ENCODE measurements at regions not wholly inside any gene's neighbourhood (a gene's known extent, or its start where the extent isn't known, plus 50 kb on each side); places are given as distances from the start of the nearest gene placed in this dataset.

- ATAC-seq (ENCODE audit: low read depth) (no peak), DNase-seq (peak; percentile 8)
- Histone ChIP-seq H4K8ac (ENCODE audit: low read depth in 2 of 2, low read length in 2 of 2) (no peak overlapping the region), H4K20me1 (ENCODE audit: insufficient read depth, low read length) (no peaks in the 10 kb centered on the region), H3K23ac (ENCODE audit: low read depth, low read length) (no peak overlapping the region), H3K9me3 (ENCODE audit: control insufficient read depth, insufficient read depth, low read length) (no peaks in the 10 kb centered on the region), H2BK5ac (ENCODE audit: low read depth, low read length, poor library complexity, severe bottlenecking) (peak overlapping the region; percentile 45), H3K79me1 (ENCODE audit: low read depth in 1 of 2, low read length in 2 of 2) (peaks cover 0 to 15% of the 10 kb centered on the region in 2 experiments; a peak in 2 of 4 replicates), H2BK20ac (ENCODE audit: low read depth, low read length) (no peak overlapping the region), H3K14ac (replicated peaks; ENCODE audit: low read depth, low read length) (no peak overlapping the region), H3K4me3 (ENCODE audit: insufficient read depth, low read depth, low read length) (no peak overlapping the region), H3K4me1 (ENCODE audit: control insufficient read depth, insufficient read depth, low read length) (peaks cover 9% of the 10 kb centered on the region), H4K91ac (ENCODE audit: insufficient read depth, low read depth, low read length) (no peak overlapping the region), H2AFZ (replicated peaks; ENCODE audit: low read length, poor library complexity) (no peak overlapping the region), H3K4me2 (ENCODE audit: low read depth, low read length) (no peak overlapping the region), H4K5ac (ENCODE audit: low read depth, low read length) (no peak overlapping the region), H2AK9ac (replicated peaks; ENCODE audit: low read depth, low read length, poor library complexity) (no peak overlapping the region), H3K9me1 (ENCODE audit: insufficient read depth, low read length) (peaks cover 7% of the 10 kb centered on the region), H3K18ac (ENCODE audit: low read depth, low read length) (no peak overlapping the region), H3K56ac (ENCODE audit: extremely low read depth, insufficient read depth, low read length) (no peak overlapping the region), H3K36me3 (ENCODE audit: control insufficient read depth, insufficient read depth, low read length) (no peaks in the 10 kb centered on the region), H3K27ac (ENCODE audit: insufficient read depth, low read length) (no peak overlapping the region), H3K4ac (ENCODE audit: low read depth, low read length) (no peak overlapping the region), H3K27me3 (ENCODE audit: control insufficient read depth, insufficient read depth, low read length) (no peaks in the 10 kb centered on the region), H3K9ac (ENCODE audit: low read depth, low read length) (no peak overlapping the region), H2BK15ac (ENCODE audit: low read depth, low read length) (no peak overlapping the region), H2AK5ac (ENCODE audit: low read depth, low read length) (no peak overlapping the region), H2BK120ac (ENCODE audit: low read depth, low read length) (no peak overlapping the region)
- ChIA-PET CTCF (no interaction called here), POLR2A (ENCODE audit: unreplicated experiment) (no interaction called here)
- TF ChIP-seq RFX5 (IDR thresholded peaks at IDR 0.05; ENCODE audit: low read depth, low read length) = no peak
- BruUV-seq (replicated peaks) = no TSS peak
- in situ Hi-C loops (cut with MboI; ENCODE audit: low sequenced_read_pairs) (loop anchor here (10.0 kb wide), 2 partner anchors 106 to 176 kb away; partner anchors contain the start of gene COL5A2), dilution Hi-C loops (cut with HindIII; ENCODE audit: low sequenced_read_pairs, unreplicated experiment) (no loop called here), intact Hi-C loops (cut with micrococcal nuclease) (no loop called here)
These were observed 101.6 kb upstream of the COL5A2 start for GRCh38 chr2:189281201-189281600.

All from IMR-90 (cell line).